GM18519 (cell line): ENCODE measurements at regions not wholly inside any gene's neighbourhood (a gene's known extent, or its start where the extent isn't known, plus 50 kb on each side); places are given as distances from the start of the nearest gene placed in this dataset.

Source experiments
- ATAC-seq: cut with Tn5 transposase; IDR thresholded peaks from one replicate; pipeline ENCODE4 v1.9.1; 2021; ENCODE audit warnings: mild to moderate bottlenecking, moderate library complexity; ENCODE audit not compliant: unreplicated experiment, low FRiP score

DNA sequence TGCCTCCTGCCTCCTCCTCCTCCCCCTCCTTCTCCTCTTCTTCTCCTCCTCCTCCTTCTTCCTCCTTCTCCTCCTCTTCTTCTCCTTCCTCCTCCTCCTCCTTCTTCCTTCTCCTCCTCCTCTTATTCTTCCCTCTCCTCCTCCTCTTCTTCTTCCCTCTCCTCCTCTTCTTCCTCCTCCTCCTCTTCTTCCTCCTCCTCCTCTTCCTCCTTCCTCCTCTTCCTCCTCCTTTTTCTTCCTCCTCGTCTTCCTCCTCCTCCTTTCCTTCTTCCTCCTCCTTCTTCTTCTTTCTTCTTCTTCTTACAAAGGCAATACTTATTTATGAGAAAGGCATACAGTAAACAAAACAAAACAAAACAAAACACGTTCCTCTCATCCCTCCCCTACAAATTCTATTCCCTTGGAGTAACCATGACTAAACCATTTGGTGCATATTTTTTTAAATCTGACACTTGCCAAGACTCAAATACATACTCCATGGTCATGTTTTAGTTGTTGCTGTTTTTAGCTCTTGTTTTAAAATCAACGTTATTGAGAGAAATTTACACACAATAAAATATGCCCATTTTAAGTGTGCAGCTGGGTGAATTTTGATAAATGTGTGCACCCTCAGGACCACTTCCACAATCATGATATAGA lies 135.6 kb downstream of the FOXD1 start:
- no peak for ATAC-seq

DNA sequence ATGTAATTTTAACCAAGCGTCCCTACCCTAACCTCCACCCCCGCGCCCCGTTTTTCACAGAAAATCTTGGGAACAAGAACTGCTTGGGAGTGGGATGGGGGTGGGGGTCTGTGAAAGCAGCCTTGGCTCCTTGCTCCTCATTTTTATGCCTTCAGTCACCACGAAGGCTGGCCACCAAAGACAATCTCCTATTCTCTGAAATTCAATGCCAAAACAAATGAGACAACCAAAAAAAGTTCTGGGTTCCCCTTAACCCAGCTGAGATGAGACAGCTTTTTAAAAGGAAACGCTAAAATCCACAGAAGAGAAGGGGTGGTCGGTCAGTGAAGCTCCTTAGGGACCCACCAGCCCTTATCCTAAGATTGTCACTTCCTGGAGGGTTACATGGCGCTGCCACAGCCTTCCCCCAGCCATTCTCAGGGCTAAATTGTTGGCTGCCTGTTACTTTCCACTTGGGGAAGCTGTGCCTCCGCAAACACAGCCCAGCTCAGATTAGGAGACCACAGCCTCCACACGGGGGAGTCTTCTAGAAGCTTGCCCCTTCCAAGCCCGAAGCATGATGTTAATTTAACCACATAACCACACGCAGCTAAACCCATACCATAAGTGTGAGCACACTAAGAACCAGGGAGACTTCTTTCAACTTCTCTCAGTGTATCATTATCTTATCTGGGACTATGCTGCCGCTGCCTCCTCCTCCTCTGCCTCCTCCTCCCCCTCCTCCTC lies 136.3 kb downstream of the FOXD1 start:
- ATAC-seq = no peak

DNA sequence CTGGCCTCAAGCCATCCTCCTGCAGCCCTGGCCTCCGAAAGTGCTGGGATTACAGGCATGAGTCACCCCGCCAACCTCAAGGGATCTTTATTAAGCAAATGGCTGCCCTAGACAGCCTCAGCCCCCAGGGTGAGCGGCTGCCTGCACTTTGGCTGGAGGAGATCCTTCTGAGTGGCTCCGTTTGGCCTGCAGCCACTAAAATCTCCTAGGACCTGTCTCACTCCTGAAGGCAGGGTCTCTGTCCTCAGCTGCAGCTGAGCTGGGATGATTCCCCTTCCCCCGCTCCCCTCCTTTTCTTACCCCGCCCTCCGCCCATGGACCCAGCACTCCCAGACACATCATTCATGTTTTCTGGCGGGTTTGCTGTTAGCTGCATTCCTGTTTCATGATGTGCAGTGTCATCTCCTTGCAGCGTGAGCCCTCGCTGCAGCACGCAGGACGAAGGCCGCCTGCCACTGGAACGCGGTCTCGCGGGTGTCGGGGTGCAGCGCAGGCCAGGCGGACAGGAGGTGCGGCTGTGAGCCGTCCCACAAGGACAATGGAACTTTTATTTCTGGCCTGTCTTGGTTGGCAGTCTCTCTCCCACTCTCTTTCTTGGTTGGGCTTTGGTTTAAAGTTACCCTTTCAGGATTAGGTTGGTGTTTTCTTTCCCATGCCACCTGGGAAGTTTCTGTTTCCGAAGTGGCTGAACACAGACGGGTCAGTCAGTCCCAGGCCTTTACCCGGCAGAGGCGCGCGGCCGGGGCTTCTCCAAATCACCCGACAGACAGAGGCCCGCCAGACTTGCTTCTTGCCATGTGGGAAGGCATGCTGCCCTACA lies 137.1 kb downstream of the FOXD1 start:
- ATAC-seq = no peak

DNA sequence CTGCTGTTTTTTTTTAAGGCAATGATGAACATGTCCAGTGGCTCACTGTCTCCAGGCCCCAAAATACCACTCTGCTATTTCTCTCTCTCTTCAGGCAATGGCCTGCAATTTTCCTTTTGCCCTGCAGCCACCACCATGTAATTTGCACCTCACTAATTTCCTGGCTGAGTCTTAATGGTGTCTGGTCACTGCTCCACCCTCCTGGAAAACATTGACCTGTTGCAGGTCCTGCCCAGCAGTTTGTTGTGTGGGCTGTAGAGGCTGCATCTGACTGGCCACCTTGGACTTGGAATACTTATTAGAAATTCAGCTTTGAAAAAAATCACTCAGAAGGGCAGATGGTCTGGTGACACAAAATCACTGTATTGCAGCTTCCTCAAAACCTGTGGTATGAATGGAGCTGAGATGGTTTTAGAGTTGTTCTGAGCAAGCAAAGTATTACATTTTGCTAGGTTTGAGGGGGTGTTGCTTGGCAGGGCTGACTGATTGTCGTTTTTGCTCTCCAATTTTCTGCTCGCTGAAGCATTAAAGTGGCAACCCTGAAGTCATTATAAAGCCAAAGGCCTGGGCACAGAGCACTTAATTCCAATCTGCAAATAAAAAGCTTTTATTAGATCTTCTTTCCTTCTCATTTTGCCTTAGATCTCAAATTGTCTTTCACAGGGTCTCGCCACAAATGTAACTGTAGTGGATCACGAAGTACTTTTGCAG lies 134.8 kb downstream of the TMEM174 start:
- ATAC-seq = no peak

DNA sequence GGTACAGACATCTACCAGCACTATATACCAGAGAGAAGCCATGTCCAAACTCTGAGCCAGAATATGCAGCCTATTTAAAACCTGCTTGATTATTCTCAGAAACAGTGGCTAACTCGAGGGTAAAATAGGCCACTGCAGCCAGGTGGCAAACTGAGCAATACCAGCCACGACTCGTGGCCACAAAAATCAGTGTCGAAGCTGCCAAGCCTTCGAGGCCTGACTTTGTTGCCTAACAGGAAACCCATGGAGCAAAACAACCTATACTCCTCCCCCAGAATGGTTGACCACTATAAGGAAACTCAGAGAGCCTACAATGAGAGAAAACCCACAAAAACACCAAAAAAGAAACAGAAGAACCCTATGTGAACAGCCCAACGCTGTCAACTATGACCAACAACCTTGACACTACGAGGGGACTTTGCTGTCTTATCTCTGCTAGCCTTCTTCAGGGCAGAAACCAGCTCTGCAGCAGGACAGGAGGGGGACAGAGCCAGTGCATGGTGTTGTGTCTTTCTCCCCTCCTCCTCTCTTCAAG lies 133.8 kb downstream of the TMEM174 start:
- no peak for ATAC-seq

DNA sequence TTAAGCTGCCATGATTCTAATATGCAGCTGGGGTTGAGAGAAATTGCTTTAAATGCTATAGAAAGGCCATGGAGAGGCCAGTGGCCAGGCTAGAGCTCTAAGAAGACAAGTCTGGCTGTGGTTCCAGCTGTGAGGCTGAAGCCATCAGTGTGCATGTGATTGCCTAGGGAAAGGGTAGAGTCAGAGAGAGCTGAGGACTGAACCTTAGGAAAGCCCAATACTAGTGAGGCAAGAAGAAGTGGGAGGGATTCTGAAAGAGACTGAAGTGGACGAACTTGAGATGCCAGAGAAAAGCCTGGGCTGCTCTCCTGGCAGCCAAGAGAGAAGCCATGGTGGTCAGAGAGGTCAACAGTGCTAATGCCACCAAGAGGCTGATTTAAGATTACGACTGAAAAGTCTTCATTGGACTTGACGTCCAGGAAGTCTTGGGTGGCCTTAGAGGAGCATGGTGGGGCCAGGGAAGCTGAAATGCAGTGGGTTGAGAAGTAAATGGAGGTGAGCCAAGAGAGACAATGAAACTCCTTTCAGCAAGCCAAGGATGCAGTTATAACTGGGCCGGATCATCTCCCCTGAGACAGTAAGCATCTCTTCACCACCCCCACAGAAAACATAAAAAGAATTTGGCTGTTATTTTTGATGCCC lies 133.2 kb downstream of the TMEM174 start:
- ATAC-seq = no peak

DNA sequence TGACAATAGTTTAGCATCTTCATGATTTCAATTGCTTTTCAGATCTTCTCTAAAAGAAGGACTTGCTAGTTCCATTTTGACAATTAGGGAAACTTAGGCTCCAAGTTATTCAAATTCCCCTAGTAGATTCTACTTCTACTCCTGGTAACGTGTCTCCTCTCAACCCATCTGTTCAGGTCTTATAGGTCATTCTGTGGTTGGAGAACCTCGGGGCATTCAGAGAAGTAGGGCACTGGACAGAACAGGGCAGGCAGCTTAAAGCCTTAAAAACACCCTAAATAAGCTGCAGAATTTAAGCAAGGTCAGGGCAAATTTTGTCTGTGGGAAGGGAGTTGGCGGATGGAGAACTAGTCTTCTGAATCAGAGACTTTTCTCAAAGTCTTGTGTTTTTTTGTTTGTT lies 132.4 kb downstream of the TMEM174 start:
- ATAC-seq = no peak

DNA sequence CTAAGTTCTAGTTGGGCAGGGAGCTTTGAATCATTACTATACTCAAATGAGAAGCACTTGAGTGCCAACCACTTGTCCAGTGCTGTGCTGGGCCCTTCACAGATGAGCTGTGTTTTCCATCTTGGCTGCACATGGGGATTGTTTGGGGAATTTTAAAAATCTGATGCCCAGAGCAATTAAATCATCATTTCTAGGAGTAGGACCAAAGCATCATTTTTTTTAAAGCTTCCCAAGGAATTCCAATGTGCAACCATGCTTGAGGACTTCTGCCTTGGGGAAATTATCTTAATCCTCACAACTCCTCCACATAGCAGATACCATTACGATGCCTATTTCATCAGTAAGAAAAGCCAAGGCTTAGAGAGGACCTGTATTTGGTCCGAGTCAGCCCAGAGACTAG lies 131.4 kb downstream of the TMEM174 start:
- ATAC-seq = no peak

DNA sequence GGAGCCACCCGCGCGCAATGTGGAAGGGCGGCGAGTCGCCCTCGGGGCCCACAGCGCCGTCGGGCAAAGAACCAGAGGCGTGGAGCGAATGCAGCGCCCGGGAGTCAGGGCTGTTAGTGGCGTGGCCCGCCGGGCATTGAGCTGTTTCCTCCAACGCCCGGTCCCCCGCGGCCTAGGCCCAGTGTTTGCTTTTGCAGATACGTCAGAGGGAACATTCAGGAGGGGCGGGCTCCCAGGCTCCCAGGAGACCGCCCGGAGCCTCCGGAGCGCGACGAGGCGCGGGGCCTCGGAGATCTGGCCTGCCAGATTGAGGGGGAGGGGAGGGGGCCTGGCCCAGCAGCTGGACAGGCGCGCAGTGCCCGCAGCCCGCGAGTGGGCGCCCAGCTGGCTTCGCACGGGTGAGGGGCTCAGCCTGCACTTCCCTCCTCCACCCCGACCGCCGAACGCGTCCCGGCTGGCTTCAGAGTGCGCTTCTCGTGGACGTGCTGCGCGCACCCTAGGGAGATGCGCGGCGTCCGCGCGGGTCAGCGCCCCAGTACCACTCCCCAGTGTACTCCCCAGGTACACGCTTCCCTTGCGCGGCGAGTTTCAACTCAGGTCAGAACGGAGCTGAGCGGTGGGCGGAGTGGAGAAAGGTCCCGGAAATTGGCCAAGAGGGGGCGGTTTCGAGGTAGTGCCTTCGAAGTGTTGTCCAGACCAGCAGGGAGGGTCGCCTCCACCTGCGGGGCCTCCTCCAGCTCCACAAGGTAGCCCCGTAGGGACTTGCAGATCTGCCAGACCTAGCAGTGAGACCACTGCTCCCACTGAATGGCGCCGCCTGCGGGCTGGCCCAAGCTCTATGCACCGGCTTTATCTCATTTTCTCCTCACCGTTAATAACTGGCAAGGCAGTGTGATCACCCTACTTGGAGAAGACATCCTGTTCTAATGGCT lies 130.4 kb downstream of the TMEM174 start:
- ATAC-seq = no peak

DNA sequence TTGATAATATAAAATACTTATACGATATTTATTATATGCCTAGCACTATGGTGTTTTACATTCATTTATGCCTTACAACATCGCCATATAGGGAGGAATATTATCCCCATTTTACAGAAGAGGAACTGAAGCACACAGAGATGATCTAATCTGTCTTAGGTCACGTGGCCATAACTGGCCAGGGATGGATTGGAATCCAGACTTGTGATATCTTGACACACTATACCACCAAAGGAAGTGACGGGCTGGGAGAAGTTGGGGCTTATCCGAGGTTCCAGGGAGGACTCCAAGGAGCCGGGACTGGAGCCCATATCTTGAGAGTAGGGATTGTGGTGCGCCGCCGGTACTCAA lies 129.8 kb downstream of the TMEM174 start:
- ATAC-seq = no peak

DNA sequence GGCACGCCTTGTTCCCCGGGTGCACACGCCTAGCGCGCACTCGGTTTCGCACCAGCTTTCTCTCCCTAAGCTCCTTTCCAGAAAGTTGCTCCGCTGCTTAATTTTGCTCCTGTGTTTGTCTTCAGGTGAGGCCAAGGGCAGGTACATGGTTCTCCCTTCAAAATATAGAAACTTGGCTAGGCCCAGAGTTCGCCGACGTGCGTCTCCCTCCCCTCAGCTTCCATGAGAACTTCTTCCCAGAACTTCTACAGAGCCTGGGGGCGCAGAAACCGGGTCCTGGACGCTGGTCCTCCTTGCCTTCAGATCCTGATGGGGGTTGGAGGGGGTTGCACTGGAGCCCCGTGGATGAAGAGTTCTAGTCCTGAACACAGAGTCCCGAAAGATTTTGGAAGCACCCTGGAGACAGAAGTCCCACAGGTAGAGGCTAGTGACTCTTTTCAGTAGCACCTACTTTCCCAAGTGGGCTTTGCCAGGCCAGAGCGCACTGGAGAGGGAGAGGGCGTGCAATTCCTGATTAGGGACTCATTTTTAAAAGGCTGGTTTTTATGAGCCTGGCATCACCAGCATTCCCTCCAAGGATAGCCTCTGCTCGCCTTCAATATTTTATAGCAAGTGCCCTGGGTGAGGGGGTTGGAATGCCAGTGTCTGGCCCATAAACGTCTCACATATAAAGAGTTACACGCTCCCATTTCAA lies 128.4 kb downstream of the TMEM174 start:
- ATAC-seq = no peak

DNA sequence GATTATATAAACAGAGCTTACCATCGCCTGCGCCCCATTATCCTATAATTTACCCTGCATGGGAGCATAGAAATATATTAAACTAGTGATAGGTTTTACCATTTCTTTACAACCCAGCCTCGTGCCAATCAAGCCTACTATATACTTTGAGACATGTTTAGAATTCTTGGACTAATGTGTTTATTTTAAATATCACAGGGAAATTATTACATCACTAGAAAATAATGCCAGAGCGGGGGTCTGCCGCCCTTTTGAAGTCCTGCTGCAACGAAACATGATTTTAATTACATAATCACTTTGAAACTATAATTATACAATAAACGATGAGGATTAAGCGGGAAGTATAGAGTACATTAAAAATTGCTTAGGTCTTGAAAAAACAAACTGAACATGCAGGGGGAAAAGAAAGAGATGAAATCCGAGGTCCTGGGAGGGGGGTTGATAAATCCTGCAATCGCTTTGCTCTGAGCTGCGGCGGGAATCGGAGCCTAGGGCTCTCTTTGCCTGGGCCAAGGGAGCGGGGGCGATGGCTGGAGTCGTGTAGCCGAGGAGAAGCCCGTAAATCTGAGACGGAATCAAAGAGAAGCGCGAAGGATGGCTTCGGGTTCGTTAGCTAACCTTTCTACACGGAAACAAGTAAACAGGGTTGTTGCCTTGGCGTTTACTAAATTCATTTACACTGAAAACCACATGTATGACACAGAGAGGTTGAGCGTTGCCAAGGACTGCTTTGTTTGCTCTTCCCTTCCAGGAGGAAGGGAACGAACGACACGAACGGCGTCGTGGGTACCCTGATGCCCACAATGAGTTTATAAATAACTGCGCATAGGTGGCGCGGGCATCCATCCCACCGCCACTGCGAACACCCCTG lies 127.6 kb downstream of the TMEM174 start:
- no peak for ATAC-seq

DNA sequence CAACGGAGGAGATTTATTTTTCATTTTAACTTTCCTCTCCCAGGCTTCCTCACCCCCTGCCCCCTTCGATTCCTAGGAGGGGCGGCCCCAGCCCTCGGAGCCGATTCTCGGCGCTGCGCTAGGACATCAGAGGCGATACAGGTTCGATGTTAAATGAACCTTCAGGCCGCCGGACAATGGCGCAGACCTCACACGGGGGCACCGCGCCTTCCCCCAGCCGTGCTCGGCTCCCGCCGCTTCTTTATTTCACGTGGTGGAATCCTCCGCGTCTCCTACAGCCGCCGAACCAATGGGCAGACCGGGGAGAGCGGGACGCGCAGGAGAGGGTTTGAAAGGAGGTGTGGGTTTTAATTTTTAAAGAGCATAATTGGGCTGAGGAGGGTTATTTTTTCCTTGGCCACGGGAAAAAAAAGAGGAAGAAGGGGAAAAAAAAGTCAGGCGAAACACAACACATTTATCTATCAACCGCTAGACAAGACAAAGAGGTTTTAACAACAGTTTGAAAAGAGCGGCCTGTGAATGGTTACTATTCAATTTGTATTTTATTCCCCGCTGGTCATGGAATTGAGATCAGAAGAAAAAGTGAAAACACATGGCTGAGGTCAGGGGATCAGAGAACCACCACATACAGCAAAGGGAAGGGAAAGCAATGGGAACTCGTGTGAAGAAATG lies 126.8 kb downstream of the TMEM174 start:
- ATAC-seq = no peak

DNA sequence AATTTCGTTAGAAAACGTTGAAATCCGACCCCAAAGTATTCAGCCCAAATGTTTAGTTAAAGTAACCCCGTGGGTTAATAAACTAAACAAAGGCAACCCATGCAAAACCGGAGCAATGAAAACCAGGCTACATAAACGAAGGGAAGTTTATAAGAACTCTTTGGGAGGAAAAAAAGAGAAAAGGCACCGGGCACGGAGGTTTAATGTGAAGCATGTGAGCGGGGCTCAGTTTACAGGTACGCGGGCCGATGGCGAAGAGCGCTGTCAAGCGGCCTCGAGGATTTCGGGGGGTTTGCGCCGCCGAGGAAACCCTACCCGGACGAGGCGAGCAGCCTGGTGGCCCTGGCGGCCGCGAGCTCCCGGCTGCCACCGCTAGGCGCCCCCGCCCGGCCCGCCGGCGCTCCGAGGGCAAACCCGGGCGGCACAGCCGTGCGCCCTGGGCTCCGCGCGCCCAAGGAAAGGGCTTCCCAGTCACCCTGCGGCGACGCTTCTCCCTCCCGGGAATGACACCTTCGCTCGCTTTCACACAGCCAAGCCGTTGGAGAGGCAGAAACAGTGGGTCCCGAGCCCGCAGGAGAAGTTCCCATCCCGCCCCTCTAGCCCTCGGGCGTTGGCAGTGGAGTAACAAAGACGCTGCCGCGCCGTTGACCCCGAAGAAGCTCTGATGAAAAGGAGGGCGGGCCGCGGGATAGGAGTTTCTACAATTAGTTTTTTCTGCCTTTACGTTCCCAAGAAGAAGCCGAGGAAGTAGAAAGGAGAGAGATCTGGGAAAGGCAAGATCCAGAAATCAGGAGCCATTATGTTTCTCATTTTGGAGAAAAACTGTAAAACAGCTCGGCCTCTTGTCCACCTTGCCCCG lies 126.0 kb downstream of the TMEM174 start:
- ATAC-seq = no peak

DNA sequence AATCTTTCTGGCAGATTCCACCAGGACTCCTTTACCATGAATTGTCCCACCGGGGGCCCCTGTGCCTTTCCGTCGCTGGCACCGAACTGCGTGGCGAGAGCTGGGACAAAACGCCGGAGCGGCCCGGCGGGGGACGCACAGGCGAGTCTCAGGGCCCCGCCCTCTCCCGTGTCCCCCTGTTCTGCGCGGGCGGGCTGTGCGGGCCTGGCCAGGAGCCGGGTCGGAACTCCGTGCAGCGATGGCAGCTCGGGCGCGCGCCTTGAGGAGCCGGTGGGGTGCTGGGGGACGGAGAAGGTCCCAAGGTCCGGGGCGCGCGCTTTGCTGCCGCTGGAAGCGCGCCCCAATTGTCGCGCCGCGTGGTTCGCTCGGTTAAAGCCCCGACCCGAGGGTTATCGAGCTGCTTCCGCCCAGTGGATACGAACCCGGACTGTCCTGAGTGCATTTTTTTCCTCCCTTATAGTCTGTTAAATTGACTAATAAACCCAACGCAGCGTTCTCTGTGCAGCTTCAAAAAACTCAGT lies 125.3 kb downstream of the TMEM174 start:
- no peak for ATAC-seq

DNA sequence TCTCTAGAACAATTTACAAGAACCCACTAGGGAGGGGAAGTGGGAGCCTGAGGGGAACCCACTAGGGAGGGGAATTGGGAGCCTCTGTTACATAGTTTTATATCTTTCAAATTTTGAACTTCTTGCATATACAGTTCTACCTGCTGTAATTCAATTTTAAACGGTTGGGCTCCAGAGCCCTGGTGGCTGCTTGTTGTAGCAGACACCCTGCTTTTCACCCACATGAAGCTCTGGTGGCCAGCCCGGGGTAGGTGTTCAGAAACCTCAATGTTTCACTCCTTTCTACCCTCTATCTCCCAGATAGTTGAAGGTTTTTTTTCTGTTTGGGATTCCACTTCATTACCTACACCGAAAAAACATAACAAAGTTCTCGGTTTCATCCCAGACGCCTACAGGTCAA lies 124.4 kb downstream of the TMEM174 start:
- no peak for ATAC-seq
